ENCODE measurements at regions not wholly inside any gene's neighbourhood (a gene's known extent, or its start where the extent isn't known, plus 50 kb on each side); places are given as distances from the start of the nearest gene placed in this dataset.

GRCh38 chr18:2380101-2380500 is 191.2 kb downstream of the METTL4 start:
- H3K9me3 ChIP-seq = no peaks in the 10 kb centered on the region
- 76 to 77% methylated on average over 2 of the region's 2 CpGs for WGBS, 2 donors
- no peaks in the 10 kb centered on the region for H3K36me3 ChIP-seq
- H3K27me3 ChIP-seq = no peaks in the 10 kb centered on the region
- DNase-seq = no peak
- intact Hi-C loops (cut with DNase I) = no loop called here
- no peak overlapping the region for H3K27ac ChIP-seq
- no peak for TF ChIP-seq POLR2A (IDR thresholded peaks at IDR 0.05)
- TF ChIP-seq, protein P1, sequence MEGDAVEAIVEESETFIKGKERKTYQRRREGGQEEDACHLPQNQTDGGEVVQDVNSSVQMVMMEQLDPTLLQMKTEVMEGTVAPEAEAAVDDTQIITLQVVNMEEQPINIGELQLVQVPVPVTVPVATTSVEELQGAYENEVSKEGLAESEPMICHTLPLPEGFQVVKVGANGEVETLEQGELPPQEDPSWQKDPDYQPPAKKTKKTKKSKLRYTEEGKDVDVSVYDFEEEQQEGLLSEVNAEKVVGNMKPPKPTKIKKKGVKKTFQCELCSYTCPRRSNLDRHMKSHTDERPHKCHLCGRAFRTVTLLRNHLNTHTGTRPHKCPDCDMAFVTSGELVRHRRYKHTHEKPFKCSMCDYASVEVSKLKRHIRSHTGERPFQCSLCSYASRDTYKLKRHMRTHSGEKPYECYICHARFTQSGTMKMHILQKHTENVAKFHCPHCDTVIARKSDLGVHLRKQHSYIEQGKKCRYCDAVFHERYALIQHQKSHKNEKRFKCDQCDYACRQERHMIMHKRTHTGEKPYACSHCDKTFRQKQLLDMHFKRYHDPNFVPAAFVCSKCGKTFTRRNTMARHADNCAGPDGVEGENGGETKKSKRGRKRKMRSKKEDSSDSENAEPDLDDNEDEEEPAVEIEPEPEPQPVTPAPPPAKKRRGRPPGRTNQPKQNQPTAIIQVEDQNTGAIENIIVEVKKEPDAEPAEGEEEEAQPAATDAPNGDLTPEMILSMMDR (IDR thresholded peaks at IDR 0.05) = no peak
- no peak overlapping the region for H3K4me3 ChIP-seq
- H3K4me1 ChIP-seq = no peaks in the 10 kb centered on the region

- no peak for DNase-seq
- TF ChIP-seq POLR2A (IDR thresholded peaks at IDR 0.05) = no peak
- TF ChIP-seq, protein P1 (IDR thresholded peaks at IDR 0.05) = no peak
- intact Hi-C loops (cut with DNase I) = no loop called here
- no peaks in the 10 kb centered on the region for H3K27me3 ChIP-seq
- H3K27ac ChIP-seq = no peak overlapping the region
- 78 to 79% methylated on average over 2 of the region's 2 CpGs for WGBS, 2 donors
- no peaks in the 10 kb centered on the region for H3K36me3 ChIP-seq
- H3K9me3 ChIP-seq = no peaks in the 10 kb centered on the region
- H3K4me1 ChIP-seq = no peaks in the 10 kb centered on the region
- no peak overlapping the region for H3K4me3 ChIP-seq
These were observed 189.8 kb downstream of the METTL4 start for GRCh38 chr18:2381539-2381938.

DNA sequence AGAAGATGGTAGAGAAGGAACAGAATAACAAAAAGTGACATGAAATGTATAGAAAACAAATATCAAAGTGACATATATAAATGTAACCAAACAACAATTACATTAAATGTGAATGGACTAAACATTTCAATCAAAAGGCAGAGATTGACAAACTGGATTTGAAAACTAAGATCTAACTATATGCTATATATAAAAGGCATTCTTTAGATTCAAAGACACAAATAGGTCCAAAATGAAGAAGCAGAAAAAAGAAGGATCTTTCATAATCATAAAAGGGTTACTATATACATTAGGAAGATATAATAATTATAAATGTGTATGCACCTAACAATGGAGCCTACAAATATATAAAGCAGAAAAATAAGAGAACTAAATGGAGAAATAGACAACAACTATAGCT is 183.7 kb downstream of the METTL4 start:
- intact Hi-C loops (cut with DNase I) = no loop called here

DNA sequence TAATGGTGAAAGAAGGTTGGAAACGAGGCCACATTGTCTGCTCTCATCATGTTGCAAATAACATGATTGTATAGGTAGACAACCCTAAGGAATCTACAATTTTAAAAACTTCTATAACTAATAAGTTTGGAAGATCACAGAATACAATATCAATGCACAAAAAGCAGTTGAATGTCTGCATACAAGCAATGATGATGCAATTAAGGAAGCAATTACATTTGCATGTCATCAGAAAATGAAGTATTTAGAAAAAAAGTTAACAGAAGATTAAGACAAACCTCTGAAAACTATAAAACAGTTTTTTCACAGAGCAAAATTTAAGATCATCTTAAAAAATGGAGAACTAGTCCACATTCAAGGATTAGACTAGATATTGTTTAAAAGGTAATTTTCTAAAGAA is 181.1 kb downstream of the METTL4 start:
- Histone ChIP-seq H3K36me3 (no peaks in the 10 kb centered on the region), H3K27ac (no peak overlapping the region), H3K9me3 (no peaks in the 10 kb centered on the region), H3K27me3 (no peaks in the 10 kb centered on the region), H3K4me1 (no peaks in the 10 kb centered on the region), H3K4me3 (no peak overlapping the region)
- 42 to 61% methylated on average over 1 of the region's 1 CpG for WGBS, 2 donors
- TF ChIP-seq, protein P1 (IDR thresholded peaks at IDR 0.05) = no peak
- TF ChIP-seq POLR2A (IDR thresholded peaks at IDR 0.05) = no peak
- DNase-seq = no peak
- intact Hi-C loops (cut with DNase I) = no loop called here

More for the DNA sequence above, 183.7 kb downstream of the METTL4 start:
- Histone ChIP-seq H3K9me3 (no peaks in the 10 kb centered on the region), H3K27me3 (no peaks in the 10 kb centered on the region), H3K4me1 (no peaks in the 10 kb centered on the region), H3K36me3 (no peaks in the 10 kb centered on the region), H3K27ac (no peak overlapping the region), H3K4me3 (no peak overlapping the region)
- TF ChIP-seq, protein P1 (IDR thresholded peaks at IDR 0.05) = no peak
- no peak for TF ChIP-seq POLR2A (IDR thresholded peaks at IDR 0.05)
- DNase-seq = no peak

- Histone ChIP-seq H3K4me1 (no peaks in the 10 kb centered on the region), H3K9me3 (no peaks in the 10 kb centered on the region), H3K4me3 (no peak overlapping the region), H3K27ac (no peak overlapping the region), H3K36me3 (no peaks in the 10 kb centered on the region), H3K27me3 (no peaks in the 10 kb centered on the region)
- no peak for DNase-seq
- intact Hi-C loops (cut with DNase I) = no loop called here
- TF ChIP-seq POLR2A (IDR thresholded peaks at IDR 0.05) = no peak
- TF ChIP-seq, protein P1 (IDR thresholded peaks at IDR 0.05) = no peak
- WGBS, 2 donors = 86 to 87% methylated on average over 6 of the region's 6 CpGs
These were observed 179.8 kb downstream of the METTL4 start for GRCh38 chr18:2391470-2391869.

All from esophagus squamous epithelium (tissue), 5 donors.